ENCODE measurements at regions not wholly inside any gene's neighbourhood (a gene's known extent, or its start where the extent isn't known, plus 50 kb on each side); places are given as distances from the start of the nearest gene placed in this dataset.

DNA sequence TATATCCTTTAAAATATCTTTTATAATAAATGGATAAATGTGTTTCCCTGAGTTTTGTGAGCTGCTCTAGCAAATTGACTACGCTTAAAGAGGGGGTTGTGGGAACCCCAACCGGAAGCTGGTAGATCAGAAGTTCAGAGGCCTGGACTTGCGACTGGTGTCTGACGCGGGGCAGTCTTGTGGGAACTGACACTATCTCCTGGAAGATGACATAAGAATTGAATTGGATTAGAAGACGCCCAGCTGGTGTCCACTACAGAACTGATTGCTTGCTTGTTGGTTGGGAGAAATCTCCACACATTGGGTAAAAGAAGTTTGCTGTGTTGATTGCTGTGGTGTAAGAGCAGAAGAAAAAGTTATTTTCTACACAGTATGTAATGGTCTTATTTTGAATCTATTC lies 51.1 kb upstream of the AHR start (continued):
- TF ChIP-seq, protein P1, sequence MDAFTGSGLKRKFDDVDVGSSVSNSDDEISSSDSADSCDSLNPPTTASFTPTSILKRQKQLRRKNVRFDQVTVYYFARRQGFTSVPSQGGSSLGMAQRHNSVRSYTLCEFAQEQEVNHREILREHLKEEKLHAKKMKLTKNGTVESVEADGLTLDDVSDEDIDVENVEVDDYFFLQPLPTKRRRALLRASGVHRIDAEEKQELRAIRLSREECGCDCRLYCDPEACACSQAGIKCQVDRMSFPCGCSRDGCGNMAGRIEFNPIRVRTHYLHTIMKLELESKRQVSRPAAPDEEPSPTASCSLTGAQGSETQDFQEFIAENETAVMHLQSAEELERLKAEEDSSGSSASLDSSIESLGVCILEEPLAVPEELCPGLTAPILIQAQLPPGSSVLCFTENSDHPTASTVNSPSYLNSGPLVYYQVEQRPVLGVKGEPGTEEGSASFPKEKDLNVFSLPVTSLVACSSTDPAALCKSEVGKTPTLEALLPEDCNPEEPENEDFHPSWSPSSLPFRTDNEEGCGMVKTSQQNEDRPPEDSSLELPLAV (CRISPR knock-in tag; conservative IDR thresholded peaks at IDR 0.05; ENCODE audit: low read depth) = no peak
- TF ChIP-seq ZNF207 (IDR thresholded peaks at IDR 0.05; ENCODE audit: borderline replicate concordance) (no peak), NR1H2 (CRISPR knock-in tag; IDR thresholded peaks at IDR 0.05; ENCODE audit: borderline replicate concordance, low read depth) (no peak), JUND (CRISPR knock-in tag; IDR thresholded peaks at IDR 0.05) (no peak)

DNA sequence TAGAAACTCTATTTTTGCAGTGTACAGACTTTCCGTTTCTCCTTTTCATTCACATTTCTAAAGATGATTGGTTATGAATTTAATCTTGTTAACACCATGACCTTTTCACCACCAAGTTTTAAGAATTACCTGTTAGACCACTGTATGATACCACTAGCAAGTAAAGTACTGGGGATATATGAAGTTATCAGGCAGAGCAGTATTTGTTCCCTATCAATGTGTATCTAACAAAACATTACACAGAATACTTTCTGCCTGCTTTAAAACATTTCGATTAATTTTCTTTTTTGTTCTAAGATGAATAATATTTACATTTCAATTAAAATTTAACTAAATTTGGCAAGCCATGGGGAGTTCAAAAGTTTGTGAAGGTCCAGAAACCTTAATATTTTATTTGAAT lies 49.9 kb upstream of the AHR start:
- WGBS (ENCODE audit: low lambda C conversion rate) = 55% methylated on average over 2 of the region's 2 CpGs
- H3K9me3 ChIP-seq (ENCODE audit: low read length) = no peaks in the 10 kb centered on the region
- no peaks in the 10 kb centered on the region for H3K79me2 ChIP-seq (ENCODE audit: insufficient read depth, low read length)
- peaks cover 12% of the 10 kb centered on the region for H3K4me1 ChIP-seq (ENCODE audit: insufficient read depth, low read length)
- no peaks in the 10 kb centered on the region for H3K27me3 ChIP-seq (ENCODE audit: control insufficient read depth in 1 of 2, insufficient read depth in 2 of 2, low read length in 2 of 2)
- no peak for DNase-seq (ENCODE audit: low spot score)
- CTCF ChIA-PET (ENCODE audit: low intra/inter-chr PET ratio, low total read pairs) = no interaction called here
- in situ Hi-C loops (cut with HindIII; ENCODE audit: extremely low pct_ligation_motif_present, low pct_unique_long_range_greater_than_20kb) = no loop called here
- H3K27ac ChIP-seq (ENCODE audit: extremely low read length, insufficient read depth, low read length) = no peak overlapping the region
- H3K36me3 ChIP-seq (replicated peaks in 1 of 2; ENCODE audit: control insufficient read depth in 1 of 2, insufficient read depth in 2 of 2, low read length in 2 of 2) = no peaks in the 10 kb centered on the region
- POLR2A ChIA-PET = no interaction called here
- FAIRE-seq = no peak
- intact Hi-C loops (cut with micrococcal nuclease; ENCODE audit: unreplicated experiment) = no loop called here
- no peak overlapping the region for H3K4me2 ChIP-seq (ENCODE audit: low read depth, low read length)
- H4K20me1 ChIP-seq (ENCODE audit: insufficient read depth, low read length) = no peaks in the 10 kb centered on the region
- BruUV-seq (replicated peaks) = no TSS peak
- H3K4me3 ChIP-seq (replicated peaks in 1 of 3; ENCODE audit: insufficient read depth in 1 of 3, low read depth in 2 of 3, low read length in 3 of 3) = no peak overlapping the region
- no peak overlapping the region for H3K9ac ChIP-seq (ENCODE audit: insufficient read depth, low read depth, low read length)
- H2AFZ ChIP-seq (ENCODE audit: low read length) = no peak overlapping the region
- ATAC-seq = no peak
- no peak for TF ChIP-seq ZFP36L2 (CRISPR knock-in tag; IDR thresholded peaks at IDR 0.05)
- no peak for TF ChIP-seq ZKSCAN1 (IDR thresholded peaks at IDR 0.05; ENCODE audit: low read length)
- no peak for TF ChIP-seq BHLHE40 (IDR thresholded peaks at IDR 0.05; ENCODE audit: low read length)
- TF ChIP-seq, protein P2, sequence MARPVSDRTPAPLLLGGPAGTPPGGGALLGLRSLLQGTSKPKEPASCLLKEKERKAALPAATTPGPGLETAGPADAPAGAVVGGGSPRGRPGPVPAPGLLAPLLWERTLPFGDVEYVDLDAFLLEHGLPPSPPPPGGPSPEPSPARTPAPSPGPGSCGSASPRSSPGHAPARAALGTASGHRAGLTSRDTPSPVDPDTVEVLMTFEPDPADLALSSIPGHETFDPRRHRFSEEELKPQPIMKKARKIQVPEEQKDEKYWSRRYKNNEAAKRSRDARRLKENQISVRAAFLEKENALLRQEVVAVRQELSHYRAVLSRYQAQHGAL (CRISPR knock-in tag; IDR thresholded peaks at IDR 0.05; ENCODE audit: not compliant biosample characterization) = no peak
- no peak for TF ChIP-seq ZNF614 (CRISPR knock-in tag; IDR thresholded peaks at IDR 0.05; ENCODE audit: borderline replicate concordance)
- TF ChIP-seq, protein P3, sequence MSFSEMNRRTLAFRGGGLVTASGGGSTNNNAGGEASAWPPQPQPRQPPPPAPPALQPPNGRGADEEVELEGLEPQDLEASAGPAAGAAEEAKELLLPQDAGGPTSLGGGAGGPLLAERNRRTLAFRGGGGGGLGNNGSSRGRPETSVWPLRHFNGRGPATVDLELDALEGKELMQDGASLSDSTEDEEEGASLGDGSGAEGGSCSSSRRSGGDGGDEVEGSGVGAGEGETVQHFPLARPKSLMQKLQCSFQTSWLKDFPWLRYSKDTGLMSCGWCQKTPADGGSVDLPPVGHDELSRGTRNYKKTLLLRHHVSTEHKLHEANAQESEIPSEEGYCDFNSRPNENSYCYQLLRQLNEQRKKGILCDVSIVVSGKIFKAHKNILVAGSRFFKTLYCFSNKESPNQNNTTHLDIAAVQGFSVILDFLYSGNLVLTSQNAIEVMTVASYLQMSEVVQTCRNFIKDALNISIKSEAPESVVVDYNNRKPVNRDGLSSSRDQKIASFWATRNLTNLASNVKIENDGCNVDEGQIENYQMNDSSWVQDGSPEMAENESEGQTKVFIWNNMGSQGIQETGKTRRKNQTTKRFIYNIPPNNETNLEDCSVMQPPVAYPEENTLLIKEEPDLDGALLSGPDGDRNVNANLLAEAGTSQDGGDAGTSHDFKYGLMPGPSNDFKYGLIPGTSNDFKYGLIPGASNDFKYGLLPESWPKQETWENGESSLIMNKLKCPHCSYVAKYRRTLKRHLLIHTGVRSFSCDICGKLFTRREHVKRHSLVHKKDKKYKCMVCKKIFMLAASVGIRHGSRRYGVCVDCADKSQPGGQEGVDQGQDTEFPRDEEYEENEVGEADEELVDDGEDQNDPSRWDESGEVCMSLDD (CRISPR knock-in tag; IDR thresholded peaks at IDR 0.05; ENCODE audit: borderline replicate concordance) = no peak
- TF ChIP-seq, protein P4, sequence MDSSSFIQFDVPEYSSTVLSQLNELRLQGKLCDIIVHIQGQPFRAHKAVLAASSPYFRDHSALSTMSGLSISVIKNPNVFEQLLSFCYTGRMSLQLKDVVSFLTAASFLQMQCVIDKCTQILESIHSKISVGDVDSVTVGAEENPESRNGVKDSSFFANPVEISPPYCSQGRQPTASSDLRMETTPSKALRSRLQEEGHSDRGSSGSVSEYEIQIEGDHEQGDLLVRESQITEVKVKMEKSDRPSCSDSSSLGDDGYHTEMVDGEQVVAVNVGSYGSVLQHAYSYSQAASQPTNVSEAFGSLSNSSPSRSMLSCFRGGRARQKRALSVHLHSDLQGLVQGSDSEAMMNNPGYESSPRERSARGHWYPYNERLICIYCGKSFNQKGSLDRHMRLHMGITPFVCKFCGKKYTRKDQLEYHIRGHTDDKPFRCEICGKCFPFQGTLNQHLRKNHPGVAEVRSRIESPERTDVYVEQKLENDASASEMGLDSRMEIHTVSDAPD (CRISPR knock-in tag; IDR thresholded peaks at IDR 0.05) = no peak
- no peak for TF ChIP-seq MXD4 (CRISPR knock-in tag; IDR thresholded peaks at IDR 0.05)
- no peak for TF ChIP-seq EEA1 (CRISPR knock-in tag; IDR thresholded peaks at IDR 0.05; ENCODE audit: borderline replicate concordance)
- TF ChIP-seq, protein P5, sequence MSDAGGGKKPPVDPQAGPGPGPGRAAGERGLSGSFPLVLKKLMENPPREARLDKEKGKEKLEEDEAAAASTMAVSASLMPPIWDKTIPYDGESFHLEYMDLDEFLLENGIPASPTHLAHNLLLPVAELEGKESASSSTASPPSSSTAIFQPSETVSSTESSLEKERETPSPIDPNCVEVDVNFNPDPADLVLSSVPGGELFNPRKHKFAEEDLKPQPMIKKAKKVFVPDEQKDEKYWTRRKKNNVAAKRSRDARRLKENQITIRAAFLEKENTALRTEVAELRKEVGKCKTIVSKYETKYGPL (CRISPR knock-in tag; IDR thresholded peaks at IDR 0.05) = no peak
- no peak for TF ChIP-seq ZMAT3 (CRISPR knock-in tag; conservative IDR thresholded peaks at IDR 0.05)
- TF ChIP-seq, protein P6, sequence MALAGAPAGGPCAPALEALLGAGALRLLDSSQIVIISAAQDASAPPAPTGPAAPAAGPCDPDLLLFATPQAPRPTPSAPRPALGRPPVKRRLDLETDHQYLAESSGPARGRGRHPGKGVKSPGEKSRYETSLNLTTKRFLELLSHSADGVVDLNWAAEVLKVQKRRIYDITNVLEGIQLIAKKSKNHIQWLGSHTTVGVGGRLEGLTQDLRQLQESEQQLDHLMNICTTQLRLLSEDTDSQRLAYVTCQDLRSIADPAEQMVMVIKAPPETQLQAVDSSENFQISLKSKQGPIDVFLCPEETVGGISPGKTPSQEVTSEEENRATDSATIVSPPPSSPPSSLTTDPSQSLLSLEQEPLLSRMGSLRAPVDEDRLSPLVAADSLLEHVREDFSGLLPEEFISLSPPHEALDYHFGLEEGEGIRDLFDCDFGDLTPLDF (CRISPR knock-in tag; IDR thresholded peaks at IDR 0.05) = no peak
- TF ChIP-seq TARDBP (CRISPR knock-in tag; IDR thresholded peaks at IDR 0.05) = no peak

Data from HepG2 (cell line).